Stimulated activated CD4-positive, alpha-beta T cell treated with anti-CD3 and anti-CD28 coated beads, Interleukin-2, amount 100 ng/mL, for 4 hours (primary cell): ENCODE measurements at regions not wholly inside any gene's neighbourhood (a gene's known extent, or its start where the extent isn't known, plus 50 kb on each side); places are given as distances from the start of the nearest gene placed in this dataset.

Source experiments
- DNase-seq: peaks from one replicate; pipeline ENCODE4 v3.0.0-alpha.2; 2020; ENCODE audit warnings: low read depth

- no peak for DNase-seq
These were observed 183.1 kb downstream of the GAS1 start for GRCh38 chr9:86764221-86764624.

- DNase-seq, result no peak
These were observed 183.5 kb downstream of the GAS1 start for GRCh38 chr9:86763791-86764190.

DNA sequence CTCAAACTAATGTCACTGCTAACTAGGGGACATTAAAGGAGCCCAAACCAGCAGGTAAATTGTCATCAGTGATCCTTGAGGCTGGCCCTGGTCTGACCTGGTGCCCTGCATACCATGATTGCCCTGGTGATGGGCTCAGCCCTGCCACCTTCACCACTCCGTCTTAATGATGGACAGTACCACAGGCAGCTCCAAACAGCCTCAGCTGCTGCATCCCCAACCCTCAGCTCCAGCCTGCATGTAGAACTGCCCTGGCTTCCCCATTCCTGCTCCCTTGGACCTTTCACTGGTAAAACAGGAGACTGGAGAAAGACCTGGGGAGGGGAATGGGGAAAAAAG, 190.0 kb downstream of the GAS1 start:
- no peak for DNase-seq

DNA sequence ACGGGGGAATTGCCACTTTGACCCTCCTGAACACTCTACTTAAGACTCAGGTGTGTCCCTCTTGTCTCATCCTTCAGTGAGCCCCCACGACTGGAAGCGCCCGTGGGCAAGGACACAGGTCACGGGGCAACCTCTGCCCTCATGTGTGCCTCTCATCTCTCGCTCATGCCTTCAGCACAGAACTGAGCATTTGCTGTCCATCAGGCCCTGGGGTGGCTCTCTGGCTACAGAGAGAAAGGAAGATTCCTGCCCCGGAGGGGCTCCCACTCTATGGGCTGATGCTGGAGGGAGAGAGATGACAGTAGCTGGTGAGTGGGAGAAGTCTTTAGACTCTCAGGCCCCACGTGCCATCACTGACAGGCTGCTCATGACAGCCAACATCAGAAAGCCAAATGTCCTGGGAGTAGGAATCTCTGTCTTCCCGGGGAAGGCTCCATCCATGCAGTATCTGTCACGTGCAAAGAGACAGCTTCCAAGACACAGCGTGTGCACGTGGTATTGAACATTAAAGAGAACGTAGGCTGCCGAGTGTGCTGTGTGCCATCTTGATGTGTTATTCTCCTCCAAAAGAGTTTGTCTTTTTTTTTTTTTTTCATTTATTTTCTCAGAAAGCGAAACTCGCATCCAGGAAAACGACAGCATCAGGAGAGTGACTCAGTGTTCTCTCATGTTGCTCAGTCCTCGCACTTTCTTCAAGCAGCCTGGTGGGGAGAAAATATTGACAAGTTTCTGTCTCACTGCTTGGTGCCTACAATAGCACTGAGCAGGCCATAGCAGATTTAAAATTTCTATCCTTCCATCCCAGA, 190.5 kb downstream of the GAS1 start:
- DNase-seq, result no peak

DNA sequence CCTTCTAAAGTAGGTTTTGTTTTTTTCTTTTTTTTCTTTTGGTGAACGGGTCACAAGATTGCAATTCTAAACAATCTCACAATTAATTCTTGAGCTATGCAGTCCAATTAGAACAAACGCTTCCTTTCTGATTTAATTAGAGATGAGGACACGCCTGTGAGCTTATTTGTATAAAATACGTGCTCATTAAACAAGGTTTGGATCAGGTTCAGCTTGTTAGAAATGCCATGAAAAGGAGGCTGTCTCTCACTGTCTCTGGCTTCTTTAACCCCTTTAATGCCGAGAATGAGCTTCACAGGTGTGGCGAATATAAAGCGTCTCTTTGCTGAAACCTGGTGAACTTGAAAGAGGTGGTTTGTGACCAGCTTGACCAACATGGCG, 191.8 kb downstream of the GAS1 start:
- no peak for DNase-seq

- no peak for DNase-seq
These were observed 192.4 kb downstream of the GAS1 start for GRCh38 chr9:86754581-86755560.

DNA sequence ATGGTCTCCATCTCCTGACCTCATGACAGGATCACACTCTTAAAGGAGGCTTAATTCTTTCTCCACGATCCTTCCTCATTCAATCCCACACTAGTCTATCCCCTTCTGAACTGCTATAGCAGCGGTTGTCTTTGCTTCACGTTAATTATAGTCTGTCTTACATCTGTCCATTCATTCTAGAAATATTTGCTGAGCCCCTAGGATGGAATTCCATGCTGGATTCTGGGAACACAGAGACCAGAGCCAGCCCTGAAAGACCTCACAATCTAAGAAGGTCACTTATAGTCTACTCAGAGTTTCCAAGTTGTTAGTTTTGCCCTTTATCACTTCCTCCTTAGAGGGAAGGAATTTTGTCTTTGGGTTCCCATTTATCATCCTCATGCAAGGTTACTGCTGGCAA, 193.5 kb downstream of the GAS1 start:
- DNase-seq, result no peak

- no peak for DNase-seq
These were observed 194.6 kb downstream of the GAS1 start for GRCh38 chr9:86752733-86753132.

- no peak for DNase-seq
These were observed 195.3 kb downstream of the GAS1 start for GRCh38 chr9:86751956-86752355.

- DNase-seq, result no peak
These were observed 196.1 kb downstream of the GAS1 start for GRCh38 chr9:86751207-86751606.

DNA sequence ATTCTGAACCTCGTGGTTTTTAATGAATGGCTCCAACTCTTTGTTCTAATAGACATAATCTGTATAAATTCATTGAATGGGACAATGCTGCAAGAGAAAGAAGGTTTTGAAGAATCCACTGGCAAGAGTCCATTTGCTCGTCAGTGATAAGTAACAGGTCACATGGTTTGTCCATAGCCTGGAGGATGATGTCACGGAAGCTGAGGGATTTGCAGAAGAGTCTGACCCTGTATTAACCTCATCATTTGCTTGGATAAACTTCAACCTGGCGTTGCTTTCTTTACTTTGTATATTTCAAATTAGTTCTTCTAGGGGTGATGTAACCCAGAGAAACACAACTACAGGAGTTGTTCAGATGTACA, 197.4 kb downstream of the GAS1 start:
- no peak for DNase-seq

DNA sequence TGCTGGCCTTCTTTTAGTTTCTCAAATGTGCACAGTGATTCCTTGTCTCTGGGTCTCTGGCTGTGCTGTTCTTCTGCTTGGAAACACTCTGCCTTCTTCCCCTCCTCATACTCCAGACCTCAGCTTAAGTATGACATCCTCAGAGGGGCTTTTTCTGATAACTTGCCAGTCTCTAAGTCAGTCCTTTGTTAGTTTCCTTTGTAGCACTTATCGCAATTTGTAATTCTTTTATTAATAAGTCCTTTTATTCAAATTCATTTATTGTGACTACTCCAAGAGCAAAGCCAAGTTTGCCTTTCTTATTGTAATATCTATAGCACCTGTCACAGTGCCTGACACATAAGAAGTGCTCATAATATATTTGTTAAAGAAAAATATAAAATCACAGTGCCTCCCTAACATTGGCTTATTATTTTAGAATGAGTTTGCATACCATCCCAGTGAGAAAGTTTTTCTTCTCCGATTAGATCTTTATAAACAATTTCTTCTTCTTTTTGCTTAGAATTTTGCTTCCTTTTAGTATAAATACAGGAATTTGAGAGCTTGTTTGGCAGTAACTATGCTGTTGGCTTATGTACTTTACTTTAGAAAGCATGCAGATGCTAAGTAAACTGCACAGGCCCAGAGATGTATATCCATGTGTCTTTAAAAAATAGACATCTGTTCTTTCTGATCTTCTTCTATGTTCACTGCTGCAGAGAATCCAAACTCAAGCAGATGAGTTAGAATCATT, 198.0 kb downstream of the GAS1 start:
- DNase-seq, result no peak

GRCh38 chr9:86747711-86748110, 199.6 kb downstream of the GAS1 start:
- no peak for DNase-seq

- DNase-seq, result no peak
These were observed 205.7 kb downstream of the GAS1 start for GRCh38 chr9:86741311-86742208.

DNA sequence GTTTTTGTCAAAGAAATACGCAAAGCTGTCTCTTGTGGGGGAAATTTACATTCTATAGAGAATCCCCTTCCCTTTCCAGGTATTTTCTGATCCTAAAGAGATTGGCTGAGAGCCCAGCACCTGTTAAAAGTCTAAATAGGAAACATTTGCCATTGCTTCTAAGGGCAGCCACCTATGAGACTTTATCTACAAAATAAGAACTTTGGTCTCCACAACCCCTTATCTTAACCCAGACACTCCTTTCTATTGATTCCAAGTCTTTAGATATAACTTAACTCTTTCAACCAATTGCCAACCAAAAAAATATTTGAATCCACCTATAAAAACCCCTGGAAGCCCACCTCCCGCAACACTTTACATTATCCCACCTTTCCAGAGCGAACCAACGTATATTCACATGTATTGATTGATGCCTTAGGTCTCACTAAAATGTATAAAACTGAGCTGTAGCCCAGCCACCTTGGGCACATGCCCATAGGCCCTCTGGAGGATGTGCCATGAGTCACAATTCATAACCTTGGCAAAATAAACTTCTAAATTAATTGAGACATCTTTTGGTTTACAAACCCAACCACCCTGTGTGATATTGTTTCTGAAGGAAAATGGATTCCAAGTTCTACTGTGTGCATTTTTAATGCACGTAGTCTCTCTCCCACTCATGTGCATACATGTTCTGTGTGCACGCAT, 211.4 kb downstream of the GAS1 start:
- DNase-seq, result no peak

GRCh38 chr9:86734771-86735170, 212.5 kb downstream of the GAS1 start:
- DNase-seq, result no peak

DNA sequence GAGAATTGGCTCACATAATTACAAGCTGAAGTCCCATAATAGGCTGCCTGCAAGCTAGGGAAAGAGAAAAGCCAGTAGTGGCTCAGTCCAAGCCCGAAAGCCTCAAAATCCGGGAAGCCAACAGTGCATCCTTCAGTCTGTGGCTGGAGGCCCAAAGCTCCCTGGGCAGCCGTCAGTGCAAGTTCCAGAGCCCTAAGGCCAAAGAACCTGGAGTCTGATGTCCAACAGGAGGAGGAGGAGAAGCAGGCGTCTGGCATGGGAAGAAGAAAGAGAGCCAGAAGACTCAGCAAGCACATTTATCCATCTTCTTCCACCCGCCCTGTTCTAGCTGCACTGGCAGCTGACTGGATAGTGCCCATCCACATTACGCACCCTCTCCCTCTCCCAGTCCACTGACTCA, 213.4 kb downstream of the GAS1 start:
- DNase-seq, result no peak

DNA sequence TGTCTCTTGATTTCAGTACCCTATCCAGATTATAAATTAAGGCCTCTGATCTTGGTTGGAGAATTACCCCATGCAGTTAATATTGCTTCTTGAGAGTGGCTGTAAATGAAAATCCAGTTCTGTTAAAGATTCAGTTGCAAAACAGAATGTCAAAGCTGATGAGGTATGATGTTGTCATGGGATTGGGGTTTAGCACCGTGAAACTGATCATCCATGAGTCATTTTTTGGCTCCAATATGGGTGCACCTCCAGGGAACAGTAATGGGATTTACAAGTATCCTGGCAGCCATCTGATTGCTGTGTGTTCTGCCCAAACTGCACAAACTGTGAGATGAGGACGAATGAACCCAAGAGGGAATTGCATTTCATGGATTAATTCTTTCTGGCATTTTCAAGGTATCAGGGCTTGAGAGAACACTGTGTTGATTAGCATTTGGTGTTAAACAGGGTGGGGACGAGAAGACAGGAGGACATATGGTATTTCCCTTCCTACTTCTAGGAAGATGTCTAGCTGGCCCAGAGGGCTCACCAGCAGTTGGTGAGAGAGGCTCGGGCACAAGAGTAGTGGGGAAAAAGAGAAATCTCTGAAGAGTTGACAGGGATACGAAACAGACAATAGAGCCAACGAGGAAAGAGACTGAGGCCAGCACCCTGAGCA, 214.7 kb downstream of the GAS1 start:
- no peak for DNase-seq

- DNase-seq, result no peak
These were observed 215.7 kb downstream of the GAS1 start for GRCh38 chr9:86731511-86732063.
